NCI-H2227 (cell line): ENCODE measurements at regions not wholly inside any gene's neighbourhood (a gene's known extent, or its start where the extent isn't known, plus 50 kb on each side); places are given as distances from the start of the nearest gene placed in this dataset.
"Not testable (repeated sequence)": the region's sequence is repeated elsewhere in the genome, so short reads cannot be mapped to it uniquely, and the experiment has no call there.

Source experiments
- DNase-seq: peaks from one replicate; lab custom pipeline; 2025; ENCODE audit not compliant: unreplicated experiment; lab: John Stamatoyannopoulos, UW

GRCh38 chr9:85878872-85879597 lies 61.9 kb upstream of the NAA35 start:
- not testable (repeated sequence) for DNase-seq

GRCh38 chr9:85880507-85880906 lies 60.4 kb upstream of the NAA35 start:
- DNase-seq: not testable (repeated sequence)

- DNase-seq: no peak
Observed at GRCh38 chr9:85884256-85884655, 56.7 kb upstream of the NAA35 start.

GRCh38 chr9:85890962-85891361 lies 50.0 kb upstream of the NAA35 start:
- DNase-seq: no peak
